ENCODE measurements at regions not wholly inside any gene's neighbourhood (a gene's known extent, or its start where the extent isn't known, plus 50 kb on each side); places are given as distances from the start of the nearest gene placed in this dataset.

DNA sequence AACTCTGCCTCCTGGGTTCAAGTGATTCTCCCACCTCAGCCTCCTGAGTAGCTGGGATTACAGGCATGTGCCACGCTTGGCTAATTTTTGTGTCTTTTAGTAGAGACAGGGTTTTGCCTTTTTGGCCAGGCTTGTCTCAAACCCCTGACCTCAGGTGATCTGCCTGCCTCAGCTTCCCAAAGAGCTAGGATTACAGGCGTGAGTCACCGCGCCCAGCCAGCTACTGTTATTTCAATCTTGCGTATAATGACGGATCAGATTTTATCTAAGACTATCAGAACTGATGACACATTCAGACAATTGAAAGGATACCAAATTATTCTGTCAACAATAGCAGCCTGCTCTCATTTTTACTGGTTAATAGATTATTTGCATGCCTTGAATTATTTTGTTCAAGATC, 612.2 kb downstream of the ZIC1 start:
- no peak for DNase-seq
- no peak overlapping the region for H3K4me3 ChIP-seq (ENCODE audit: low read depth, low read length)
- no peaks in the 10 kb centered on the region; the same call in 1 of the 2 replicates for H3K4me1 ChIP-seq
- H3K36me3 ChIP-seq = no peaks in the 10 kb centered on the region
- H3K9me3 ChIP-seq = no peaks in the 10 kb centered on the region
- no peaks in the 10 kb centered on the region for H3K27me3 ChIP-seq
- TF ChIP-seq, protein P1, sequence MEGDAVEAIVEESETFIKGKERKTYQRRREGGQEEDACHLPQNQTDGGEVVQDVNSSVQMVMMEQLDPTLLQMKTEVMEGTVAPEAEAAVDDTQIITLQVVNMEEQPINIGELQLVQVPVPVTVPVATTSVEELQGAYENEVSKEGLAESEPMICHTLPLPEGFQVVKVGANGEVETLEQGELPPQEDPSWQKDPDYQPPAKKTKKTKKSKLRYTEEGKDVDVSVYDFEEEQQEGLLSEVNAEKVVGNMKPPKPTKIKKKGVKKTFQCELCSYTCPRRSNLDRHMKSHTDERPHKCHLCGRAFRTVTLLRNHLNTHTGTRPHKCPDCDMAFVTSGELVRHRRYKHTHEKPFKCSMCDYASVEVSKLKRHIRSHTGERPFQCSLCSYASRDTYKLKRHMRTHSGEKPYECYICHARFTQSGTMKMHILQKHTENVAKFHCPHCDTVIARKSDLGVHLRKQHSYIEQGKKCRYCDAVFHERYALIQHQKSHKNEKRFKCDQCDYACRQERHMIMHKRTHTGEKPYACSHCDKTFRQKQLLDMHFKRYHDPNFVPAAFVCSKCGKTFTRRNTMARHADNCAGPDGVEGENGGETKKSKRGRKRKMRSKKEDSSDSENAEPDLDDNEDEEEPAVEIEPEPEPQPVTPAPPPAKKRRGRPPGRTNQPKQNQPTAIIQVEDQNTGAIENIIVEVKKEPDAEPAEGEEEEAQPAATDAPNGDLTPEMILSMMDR (IDR thresholded peaks at IDR 0.05; ENCODE audit: low read depth, low read length) = no peak

GRCh38 chr3:148023994-148024393, 614.8 kb downstream of the ZIC1 start:
- Histone ChIP-seq H3K4me3 (ENCODE audit: low read depth, low read length) (no peak overlapping the region), H3K36me3 (no peaks in the 10 kb centered on the region), H3K27me3 (no peaks in the 10 kb centered on the region), H3K4me1 (no peaks in the 10 kb centered on the region; the same call in 1 of the 2 replicates), H3K9me3 (no peaks in the 10 kb centered on the region)
- DNase-seq = no peak
- TF ChIP-seq, protein P1 (IDR thresholded peaks at IDR 0.05; ENCODE audit: low read depth, low read length) = no peak

- no peaks in the 10 kb centered on the region for H3K9me3 ChIP-seq
- no peaks in the 10 kb centered on the region; the same call in 1 of the 2 replicates for H3K4me1 ChIP-seq
- TF ChIP-seq, protein P1 (IDR thresholded peaks at IDR 0.05; ENCODE audit: low read depth, low read length) = no peak
- no peaks in the 10 kb centered on the region for H3K27me3 ChIP-seq
- DNase-seq = no peak
- H3K4me3 ChIP-seq (ENCODE audit: low read depth, low read length) = no peak overlapping the region
- no peaks in the 10 kb centered on the region for H3K36me3 ChIP-seq
Observed at GRCh38 chr3:148026009-148026588, 616.9 kb downstream of the ZIC1 start.

GRCh38 chr3:148030975-148031374, 621.8 kb downstream of the ZIC1 start:
- TF ChIP-seq, protein P1 (IDR thresholded peaks at IDR 0.05; ENCODE audit: low read depth, low read length) = no peak
- H3K36me3 ChIP-seq = no peaks in the 10 kb centered on the region
- H3K27me3 ChIP-seq = no peaks in the 10 kb centered on the region
- no peak for DNase-seq
- H3K4me1 ChIP-seq = peaks cover 7% of the 10 kb centered on the region
- no peaks in the 10 kb centered on the region for H3K9me3 ChIP-seq
- H3K4me3 ChIP-seq (ENCODE audit: low read depth, low read length) = no peak overlapping the region

GRCh38 chr3:148034353-148034752, 625.2 kb downstream of the ZIC1 start:
- no peaks in the 10 kb centered on the region for H3K27me3 ChIP-seq
- DNase-seq = no peak
- H3K9me3 ChIP-seq = no peaks in the 10 kb centered on the region
- no peak overlapping the region for H3K4me3 ChIP-seq (ENCODE audit: low read depth, low read length)
- H3K36me3 ChIP-seq = no peaks in the 10 kb centered on the region
- peaks cover 13% of the 10 kb centered on the region for H3K4me1 ChIP-seq
- TF ChIP-seq, protein P1 (IDR thresholded peaks at IDR 0.05; ENCODE audit: low read depth, low read length) = no peak

- Histone ChIP-seq H3K36me3 (no peaks in the 10 kb centered on the region), H3K9me3 (no peaks in the 10 kb centered on the region), H3K4me1 (peaks cover 13% of the 10 kb centered on the region), H3K27me3 (no peaks in the 10 kb centered on the region), H3K4me3 (ENCODE audit: low read depth, low read length) (peak overlapping the region; percentile 11)
- TF ChIP-seq, protein P1 (IDR thresholded peaks at IDR 0.05; ENCODE audit: low read depth, low read length) = no peak
- DNase-seq = peak; percentile 73
Observed at GRCh38 chr3:148036331-148036876, 627.2 kb downstream of the ZIC1 start.
